Brain microvascular endothelial cell (primary cell): ENCODE measurements at regions not wholly inside any gene's neighbourhood (a gene's known extent, or its start where the extent isn't known, plus 50 kb on each side); places are given as distances from the start of the nearest gene placed in this dataset.
"Not testable (repeated sequence)": the region's sequence is repeated elsewhere in the genome, so short reads cannot be mapped to it uniquely, and the experiment has no call there.

Experiments
- DNase-seq: peaks from one replicate; pipeline ENCODE4 v3.0.0-alpha.2; 2020
- H3K27ac ChIP-seq: fragments of 250-450 bp; sonication (Bioruptor Pico); 2 replicates; pipeline ENCODE4 v1.5.1; 2020; ENCODE audit warnings: mild to moderate bottlenecking, moderate library complexity
- H3K27me3 ChIP-seq: fragments of 250-450 bp; sonication (Bioruptor Pico); replicated peaks from 2 replicates; pipeline ENCODE4 v1.5.1; 2020; ENCODE audit warnings: mild to moderate bottlenecking
- H3K36me3 ChIP-seq: fragments of 250-450 bp; sonication (Bioruptor Pico); replicated peaks from 2 replicates; pipeline ENCODE4 v1.5.1; 2020; ENCODE audit warnings: mild to moderate bottlenecking
- H3K4me3 ChIP-seq: 2 replicates; pipeline ENCODE4 v1.5.1; 2011; ENCODE audit warnings: low read depth, mild to moderate bottlenecking, control low read depth, low read length, moderate library complexity
- CTCF ChIP-seq: IDR thresholded peaks from 2 replicates; pipeline ENCODE4 v1.5.1; 2011; ENCODE audit warnings: low read depth, mild to moderate bottlenecking, moderate library complexity, low read length, control low read depth, inconsistent platforms; ENCODE audit errors: missing control alignments
- in situ Hi-C: cut with HindIII; loops from 2 replicates; pipeline ENCODE4 v1.10.0; 2017; ENCODE audit warnings: low sequenced_read_pairs, low pct_ligation_motif_present

GRCh38 chr4:133320576-133321170, 171.6 kb downstream of the PCDH10 start:
- Histone ChIP-seq H3K36me3 (no peaks in the 10 kb centered on the region), H3K27me3 (no peaks in the 10 kb centered on the region), H3K4me3 (no peak overlapping the region), H3K27ac (no peak overlapping the region)
- in situ Hi-C loops, result no loop called here
- peak; percentile 43 for DNase-seq
- peak; percentile 76 for TF ChIP-seq CTCF

GRCh38 chr4:133316909-133317308, 167.8 kb downstream of the PCDH10 start:
- Histone ChIP-seq H3K4me3 (no peak overlapping the region), H3K27me3 (no peaks in the 10 kb centered on the region), H3K27ac (no peak overlapping the region), H3K36me3 (no peaks in the 10 kb centered on the region)
- no peak for TF ChIP-seq CTCF
- in situ Hi-C loops, result no loop called here
- DNase-seq, result no peak

- Histone ChIP-seq H3K27me3 (no peaks in the 10 kb centered on the region), H3K4me3 (no peak overlapping the region), H3K27ac (no peak overlapping the region), H3K36me3 (no peaks in the 10 kb centered on the region)
- DNase-seq, result no peak
- TF ChIP-seq CTCF, result no peak
- in situ Hi-C loops, result no loop called here
Measured at GRCh38 chr4:133314991-133315390, 165.9 kb downstream of the PCDH10 start.

GRCh38 chr4:133287396-133287795, 138.3 kb downstream of the PCDH10 start:
- Histone ChIP-seq H3K36me3 (no peaks in the 10 kb centered on the region), H3K27ac (no peak overlapping the region), H3K4me3 (no peak overlapping the region), H3K27me3 (no peaks in the 10 kb centered on the region)
- TF ChIP-seq CTCF, result no peak
- no peak for DNase-seq
- in situ Hi-C loops, result no loop called here

GRCh38 chr4:133278591-133278990, 129.5 kb downstream of the PCDH10 start:
- no peak overlapping the region for H3K27ac ChIP-seq
- no peak overlapping the region for H3K4me3 ChIP-seq
- DNase-seq, result no peak
- no peaks in the 10 kb centered on the region for H3K27me3 ChIP-seq
- in situ Hi-C loops, result no loop called here
- no peak for TF ChIP-seq CTCF
- no peaks in the 10 kb centered on the region for H3K36me3 ChIP-seq

- H3K4me3 ChIP-seq, DNase-seq, H3K36me3 ChIP-seq, H3K27me3 ChIP-seq, H3K27ac ChIP-seq, in situ Hi-C loops: not testable (repeated sequence)
Measured at GRCh38 chr4:133277940-133278339, 128.8 kb downstream of the PCDH10 start.
